ENCODE measurements at regions not wholly inside any gene's neighbourhood (a gene's known extent, or its start where the extent isn't known, plus 50 kb on each side); places are given as distances from the start of the nearest gene placed in this dataset.

GRCh38 chr3:18891641-18892040, 256.7 kb upstream of the KCNH8 start:
- no peak for TF ChIP-seq POLR2A (IDR thresholded peaks at IDR 0.05; ENCODE audit: low read length)
- no peak for TF ChIP-seq GATA1 (IDR thresholded peaks at IDR 0.05; ENCODE audit: low read depth, low read length)

Data from erythroblast (primary cell).